ENCODE measurements at regions not wholly inside any gene's neighbourhood (a gene's known extent, or its start where the extent isn't known, plus 50 kb on each side); places are given as distances from the start of the nearest gene placed in this dataset.

DNA sequence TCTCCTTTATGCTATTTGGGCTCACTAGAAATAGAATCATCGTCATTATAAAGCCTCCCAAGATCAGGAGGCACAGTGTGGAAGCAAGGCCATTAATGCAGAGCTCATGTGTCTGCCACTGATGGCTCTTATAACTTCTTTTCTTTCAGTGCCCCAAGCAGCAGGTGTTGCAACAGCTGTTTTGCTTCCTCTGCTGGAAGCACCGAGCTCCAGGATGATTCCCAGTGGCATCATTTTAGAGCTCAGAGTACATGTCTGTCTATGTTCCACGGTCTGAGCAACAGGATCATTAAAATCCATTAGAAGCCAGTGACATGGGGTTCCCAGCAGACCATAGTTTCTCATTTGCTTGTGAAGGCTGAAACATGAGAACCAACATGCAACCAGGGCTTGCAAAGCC, 803.0 kb upstream of the FAT3 start:
- no peak for DNase-seq

DNA sequence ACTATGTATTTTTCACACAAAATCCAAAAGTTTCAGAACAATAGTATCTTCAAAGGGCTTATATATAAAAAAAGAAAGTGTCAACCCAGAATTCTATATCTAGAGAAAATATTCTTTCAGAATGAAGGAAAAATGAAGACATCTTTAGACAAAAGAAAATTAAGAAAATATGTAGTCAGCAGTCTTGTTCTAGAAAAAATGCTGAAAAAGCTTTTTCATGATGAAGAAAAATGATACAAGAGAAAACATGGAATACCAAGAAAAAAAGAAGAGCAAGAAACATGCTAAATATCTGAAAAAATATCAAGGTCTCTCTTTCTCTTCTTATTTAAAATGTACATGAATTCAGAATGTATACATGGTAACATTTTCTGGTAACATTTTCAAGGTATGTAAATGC, 816.8 kb upstream of the FAT3 start:
- DNase-seq: no peak

DNA sequence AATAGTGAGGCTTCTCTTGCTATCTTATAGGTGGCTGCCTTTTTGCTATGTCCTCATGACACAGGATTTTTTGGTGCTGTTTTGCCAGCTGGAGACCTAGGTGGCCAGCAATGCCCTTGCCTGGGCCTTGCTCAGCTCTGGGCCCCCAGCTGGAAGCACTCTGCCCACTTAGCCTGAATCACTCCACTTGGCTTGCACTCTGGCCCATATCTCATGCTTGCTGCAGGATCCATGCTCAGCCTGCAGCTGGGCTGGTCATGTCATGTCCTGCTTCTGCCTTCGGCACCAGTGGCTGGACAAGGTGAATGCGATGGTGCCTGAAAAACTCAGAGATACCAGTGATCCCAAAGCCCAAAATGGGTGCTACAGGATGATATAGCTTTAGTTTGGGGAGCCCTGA, 818.6 kb upstream of the FAT3 start:
- DNase-seq: no peak

DNA sequence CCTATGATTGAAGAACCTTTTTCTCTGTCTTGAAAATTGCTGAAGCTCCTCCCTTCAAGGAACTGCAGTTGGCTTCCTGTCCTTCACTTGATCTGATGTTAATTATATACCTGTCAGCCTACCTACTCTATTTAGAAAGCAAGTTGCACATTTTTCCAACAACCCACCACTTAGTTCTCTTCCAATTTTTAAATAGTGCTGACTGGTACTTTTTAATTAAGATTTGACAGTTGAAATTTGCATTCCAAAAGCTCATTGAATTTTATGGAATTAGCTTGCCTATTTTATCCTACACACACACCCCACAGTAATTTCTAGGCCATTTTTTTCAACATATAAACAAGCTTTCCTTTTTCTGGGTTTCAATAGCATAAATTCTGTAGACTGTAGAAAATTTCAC, 820.3 kb upstream of the FAT3 start:
- no peak for DNase-seq

DNA sequence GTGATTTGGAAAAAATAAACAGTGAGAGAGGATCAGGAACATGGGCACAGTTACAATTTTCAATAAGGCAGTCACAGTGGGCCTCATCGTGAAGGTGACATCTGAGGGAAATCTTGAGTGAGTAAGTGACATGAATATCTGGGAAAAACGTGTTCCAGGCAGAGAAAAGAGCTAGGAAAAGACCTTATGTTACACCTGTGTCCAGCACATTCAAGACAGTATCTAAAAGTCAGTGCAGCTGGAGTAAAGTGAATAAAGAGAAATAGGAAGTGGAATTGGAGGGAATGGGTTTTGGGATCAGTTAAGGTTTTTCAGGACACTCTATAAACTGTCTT, 827.5 kb upstream of the FAT3 start:
- DNase-seq: no peak

DNA sequence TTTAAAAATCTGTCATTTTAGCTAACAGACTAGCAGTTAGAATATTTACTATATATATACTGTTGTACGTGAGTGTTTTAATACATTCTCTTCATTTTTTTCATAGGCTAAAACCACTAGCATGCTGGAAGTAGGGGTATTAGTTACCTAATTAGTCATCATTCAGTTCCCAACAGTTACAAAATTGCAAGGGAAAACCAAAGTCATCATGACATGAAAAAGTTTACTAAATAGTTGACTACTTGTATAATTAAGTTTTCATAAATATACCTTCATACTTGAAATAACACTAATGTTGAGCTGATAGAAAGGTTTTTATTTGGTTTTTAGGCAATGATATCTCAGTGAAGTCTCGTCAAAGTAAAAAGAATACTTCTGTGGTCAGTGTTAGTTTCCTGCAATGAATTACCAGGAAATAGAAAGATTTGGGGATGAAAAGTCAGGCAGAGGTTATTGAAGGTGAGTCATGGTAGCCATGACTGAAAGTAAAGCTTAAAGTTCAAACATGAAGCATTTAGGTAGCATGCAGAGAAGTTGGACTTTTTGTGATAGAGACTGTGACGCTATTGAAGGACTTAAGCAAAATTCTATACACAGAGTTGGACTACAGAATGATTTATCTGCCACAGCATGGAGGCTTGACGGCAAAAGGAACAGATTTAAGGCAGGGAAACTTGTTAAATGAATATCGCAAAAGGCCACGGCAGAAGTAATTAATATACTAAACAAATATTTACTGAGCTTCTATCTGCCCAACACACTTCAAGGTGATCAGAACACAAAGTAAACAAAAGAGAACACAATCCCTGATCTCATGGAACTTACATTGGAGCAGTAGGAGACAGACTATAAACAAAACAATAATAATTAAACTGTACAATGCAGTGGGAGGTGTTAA, 828.1 kb upstream of the FAT3 start:
- no peak for DNase-seq

DNA sequence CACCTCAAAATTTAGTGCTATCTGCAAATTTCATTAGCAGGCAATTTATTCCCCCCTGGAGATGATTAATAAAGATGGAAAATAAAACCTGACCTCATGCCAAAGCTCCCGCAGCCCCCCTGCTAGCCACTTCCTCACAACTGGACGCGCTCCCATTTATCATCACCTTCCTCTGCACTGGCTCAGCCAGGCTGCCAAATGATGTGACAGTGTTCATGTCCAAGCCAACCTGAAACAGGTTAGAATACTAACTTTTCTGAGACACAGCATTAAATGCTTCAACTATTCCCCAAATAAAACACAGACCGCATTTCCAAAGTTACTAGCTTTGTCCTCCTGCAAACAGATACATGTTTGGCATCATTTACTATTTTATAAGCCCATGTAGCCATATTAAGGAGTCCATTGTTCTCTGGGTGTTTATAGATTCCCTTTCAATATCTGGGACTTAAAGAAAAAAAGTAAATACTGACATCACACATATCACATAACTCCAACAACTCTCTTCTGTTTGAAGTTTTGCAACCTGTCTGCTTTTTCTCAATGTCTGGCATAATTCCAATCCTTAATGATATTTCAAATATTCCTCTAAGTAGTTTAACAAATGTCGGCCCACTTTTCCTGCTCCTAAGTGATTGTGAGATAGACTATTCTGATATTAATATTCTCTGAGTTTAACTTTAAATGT, 829.7 kb upstream of the FAT3 start:
- no peak for DNase-seq

DNA sequence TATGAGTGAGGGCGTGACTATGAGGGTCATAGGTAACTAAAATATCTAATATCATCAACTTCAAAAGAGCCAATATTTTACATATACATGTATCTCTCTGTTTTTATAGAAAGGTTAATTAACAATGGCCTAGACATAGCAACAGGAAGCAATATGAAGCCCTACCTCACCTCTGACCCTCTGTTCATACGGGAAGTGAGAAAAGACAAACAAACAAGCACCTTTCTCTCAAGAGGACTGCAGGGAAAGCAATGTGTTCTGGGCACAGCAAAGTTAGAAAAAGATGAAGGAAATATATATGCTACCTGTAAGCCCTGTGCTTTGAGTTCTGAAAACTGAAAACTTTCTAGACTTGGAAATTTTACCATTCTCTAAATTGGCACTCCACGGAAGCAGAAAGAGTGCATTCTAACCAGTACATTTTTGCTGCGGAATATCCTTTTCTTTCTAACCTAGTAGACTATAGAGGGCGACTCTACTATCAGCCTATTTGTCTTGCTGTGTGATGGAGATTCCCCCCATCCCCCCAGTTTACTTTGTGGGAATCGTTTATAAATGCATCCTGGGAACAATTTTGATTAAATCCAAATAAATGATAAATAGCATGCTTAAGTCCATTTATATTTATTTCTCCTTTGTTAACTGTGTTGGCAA, 830.4 kb upstream of the FAT3 start:
- no peak for DNase-seq

DNA sequence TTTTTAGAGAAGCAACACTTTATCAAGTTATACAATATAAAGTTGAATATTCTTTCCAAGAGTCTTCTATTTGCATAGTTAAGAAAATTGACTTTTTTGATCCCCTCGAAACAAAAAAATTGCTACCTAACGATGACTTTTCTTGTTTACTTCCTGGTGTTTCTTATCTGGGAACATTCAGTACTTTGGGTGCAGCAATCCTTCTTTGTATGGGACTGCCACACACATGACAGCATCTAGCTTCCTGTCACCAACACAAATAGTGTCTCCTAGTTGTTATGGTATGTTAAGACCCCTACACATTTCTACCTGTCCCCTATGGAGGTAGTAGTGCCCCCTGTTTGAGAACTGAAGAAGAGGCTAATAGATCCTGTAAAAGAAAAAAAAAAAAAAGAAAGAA, 841.7 kb upstream of the FAT3 start:
- DNase-seq: no peak

DNA sequence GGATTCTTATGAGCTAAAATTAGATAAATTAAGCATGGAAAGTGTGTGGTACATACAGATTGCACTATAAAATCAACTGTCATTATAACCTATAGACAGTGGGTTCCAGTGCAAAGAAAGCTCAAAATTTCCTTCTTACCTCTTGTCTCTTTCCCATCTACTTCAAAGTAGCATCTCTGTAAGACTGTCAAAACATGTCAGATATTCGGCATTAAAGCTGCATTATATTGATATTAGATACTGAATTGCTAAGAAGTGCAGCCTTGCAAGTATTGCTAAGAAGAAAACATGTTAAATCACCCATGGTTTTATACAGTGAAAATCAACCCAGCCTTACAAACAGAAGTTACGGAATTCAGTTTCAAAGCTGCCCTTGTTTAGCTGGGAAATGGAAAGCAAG, 849.8 kb upstream of the FAT3 start:
- no peak for DNase-seq

DNA sequence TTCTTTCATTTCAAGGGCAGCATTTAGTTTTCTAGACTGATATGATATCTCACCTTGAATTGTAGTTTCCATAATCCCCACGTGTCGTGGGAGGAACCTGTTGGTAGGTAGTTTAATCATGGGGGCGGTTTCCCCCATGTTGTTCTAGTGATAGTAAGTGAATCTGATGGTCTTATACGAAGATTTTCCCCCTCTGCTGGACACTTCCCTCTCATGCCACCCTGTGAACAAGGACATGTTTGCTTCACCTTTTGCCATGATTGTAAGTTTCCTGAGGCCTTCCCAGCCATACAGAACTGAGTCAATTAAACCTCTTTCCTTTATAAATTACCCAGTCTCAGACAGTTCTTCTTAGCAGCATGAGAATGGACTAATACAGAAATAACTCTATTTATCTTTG, 851.1 kb upstream of the FAT3 start:
- no peak for DNase-seq

DNA sequence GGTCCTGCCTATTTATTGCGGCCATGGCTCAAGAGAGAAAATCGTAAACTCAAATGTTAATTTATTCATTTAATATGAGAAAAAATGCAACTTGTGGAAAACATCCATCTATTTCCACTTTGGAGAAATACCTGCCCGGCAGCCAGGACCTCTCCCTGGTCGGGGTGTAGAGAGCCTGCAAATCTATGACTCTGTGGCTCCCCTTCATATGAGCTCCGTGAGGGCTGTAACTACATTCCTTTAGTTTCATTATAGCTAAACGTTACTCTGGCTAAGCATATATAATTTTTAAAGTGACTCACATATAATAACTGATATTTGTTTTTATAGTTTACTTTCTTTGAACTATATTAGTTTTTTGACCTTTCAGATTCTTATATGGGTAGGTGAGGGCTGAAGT, 857.8 kb upstream of the FAT3 start:
- no peak for DNase-seq

DNA sequence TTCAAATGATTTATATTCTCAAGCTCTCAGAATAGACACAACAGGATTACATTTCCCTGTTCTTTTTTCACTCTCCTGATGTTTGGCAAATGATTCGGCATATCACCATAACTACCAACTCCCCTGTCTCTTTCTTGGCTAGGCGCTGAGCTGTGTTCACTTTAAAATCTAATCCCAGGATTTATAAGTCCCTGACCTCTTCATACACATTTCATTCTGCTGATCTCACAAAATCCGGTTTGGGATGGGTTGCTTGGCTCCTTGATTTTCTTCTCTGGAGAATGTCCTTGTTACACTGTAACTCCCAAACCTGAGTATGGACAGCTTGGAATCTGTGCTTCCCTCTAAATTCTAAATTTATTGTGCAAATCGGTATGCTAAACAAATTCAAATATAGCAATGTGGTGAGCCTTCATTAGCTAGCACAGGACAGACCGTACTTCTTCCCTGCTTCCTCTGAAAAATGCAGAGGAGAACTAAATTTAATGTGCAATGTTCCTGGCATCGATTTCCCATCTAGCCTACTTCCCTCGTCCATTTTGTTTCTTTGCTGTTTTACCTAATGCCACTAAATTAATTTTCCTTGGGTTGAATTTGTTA, 858.5 kb upstream of the FAT3 start:
- DNase-seq: no peak

DNA sequence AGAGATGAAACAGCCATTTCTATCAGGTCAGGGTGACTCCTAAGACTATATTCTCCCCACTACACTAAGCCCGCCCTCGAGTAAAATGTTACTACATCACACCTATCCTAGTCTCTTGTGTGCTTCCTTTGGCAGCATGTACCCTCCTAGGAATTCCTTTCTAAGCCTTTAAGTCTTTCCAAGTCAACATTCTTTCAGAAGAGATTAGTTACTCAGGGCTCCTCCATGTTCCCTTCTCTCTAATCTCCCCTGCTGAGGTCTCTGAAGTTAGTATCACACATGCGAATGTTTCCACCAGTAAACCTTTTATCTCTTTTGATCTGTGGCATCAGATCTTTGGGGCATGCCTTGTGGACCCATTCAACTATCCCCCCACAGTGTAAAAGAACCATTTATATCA, 873.7 kb upstream of the FAT3 start:
- no peak for DNase-seq

DNA sequence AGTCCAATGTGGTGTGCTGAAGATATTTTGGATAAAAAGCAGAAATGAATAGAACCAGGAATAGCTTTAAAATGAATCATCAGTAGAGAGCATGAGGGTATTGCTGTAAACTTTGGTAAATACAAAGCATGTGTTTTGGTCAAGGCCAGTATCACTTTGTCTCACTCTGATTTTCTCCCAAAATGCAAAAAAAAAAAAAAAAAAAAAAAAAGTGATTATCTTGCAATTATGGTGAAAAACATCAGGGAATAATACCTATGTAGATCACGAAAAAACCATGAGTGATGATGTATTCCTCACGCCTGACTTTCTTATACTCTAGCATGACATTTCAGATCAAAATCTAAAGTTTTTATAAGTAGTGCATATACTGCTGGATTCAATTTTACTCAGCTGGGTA, 897.9 kb upstream of the FAT3 start:
- no peak for DNase-seq

DNA sequence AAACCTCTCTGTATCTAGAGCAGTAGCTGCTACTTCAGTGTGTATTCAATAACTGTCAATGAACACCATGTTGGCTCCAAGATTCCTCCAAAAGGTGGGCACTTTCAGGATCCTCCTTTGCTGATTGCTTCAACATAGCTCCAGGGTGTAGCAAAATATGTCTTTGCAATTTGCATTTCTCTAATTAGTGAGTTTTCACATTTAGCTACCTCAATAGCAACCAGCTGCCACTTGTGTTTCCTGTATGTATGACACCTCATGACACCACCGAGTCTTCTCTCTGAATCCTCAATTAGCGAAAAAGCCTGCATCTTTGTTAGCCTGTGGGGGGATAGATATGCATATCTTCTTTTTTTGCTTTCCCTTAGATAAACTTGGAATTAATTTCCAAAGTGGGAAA, 898.3 kb upstream of the FAT3 start:
- no peak for DNase-seq

DNA sequence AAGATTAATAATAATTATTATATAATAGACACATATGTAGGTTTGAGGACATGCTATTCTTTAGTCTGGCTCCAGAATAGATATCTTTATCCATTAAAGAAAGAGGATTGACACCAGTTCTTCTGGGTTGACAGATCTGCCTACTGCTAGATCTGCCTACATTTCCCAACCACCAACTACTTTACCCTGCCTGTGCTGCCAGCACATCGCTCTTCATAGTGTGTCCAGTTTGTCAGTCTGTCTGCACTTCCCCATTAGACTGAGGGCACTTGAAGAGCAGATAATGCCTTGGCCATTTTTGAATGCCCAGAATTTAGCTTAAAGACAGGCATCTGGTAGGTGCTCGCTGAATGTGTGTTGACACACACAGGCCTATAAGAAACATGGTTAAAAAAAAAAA, 910.1 kb upstream of the FAT3 start:
- DNase-seq: no peak

DNA sequence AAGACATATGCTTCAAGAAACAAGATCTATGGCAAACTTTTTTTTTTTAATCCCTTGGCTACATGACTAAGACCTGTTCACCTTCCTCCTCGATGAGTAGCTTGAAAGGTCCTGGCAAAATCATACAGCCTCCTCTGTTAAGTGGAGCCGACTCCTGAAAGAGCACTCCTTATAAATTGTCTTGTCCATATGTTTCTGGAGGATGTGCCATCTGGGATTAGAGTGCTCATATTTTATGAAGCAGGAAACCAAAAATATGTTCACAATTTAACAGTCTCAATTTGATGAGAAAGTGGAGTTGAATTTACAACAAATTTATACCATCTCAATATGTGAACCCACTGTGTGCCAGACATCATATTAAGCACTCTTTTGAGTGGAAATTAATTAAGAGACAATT, 912.1 kb upstream of the FAT3 start:
- no peak for DNase-seq

DNA sequence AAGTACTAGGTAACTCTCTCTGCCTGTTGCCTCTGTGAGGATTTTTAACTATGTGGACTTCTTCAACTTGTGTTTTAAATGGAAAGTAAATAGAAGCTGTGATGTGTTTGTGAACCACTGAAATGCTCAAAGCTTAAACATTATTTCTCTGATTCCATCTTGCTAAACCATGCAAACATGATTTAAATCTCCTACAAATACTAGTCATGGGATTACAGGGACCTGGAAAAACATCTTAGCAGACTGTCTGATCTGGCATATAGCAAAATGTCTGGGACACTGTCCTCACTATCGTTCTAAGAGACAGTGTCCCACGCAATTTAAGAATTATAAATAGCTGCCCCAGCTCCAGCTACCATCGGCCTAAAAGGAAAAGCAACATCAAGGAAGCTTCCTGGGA, 914.5 kb upstream of the FAT3 start:
- no peak for DNase-seq

DNA sequence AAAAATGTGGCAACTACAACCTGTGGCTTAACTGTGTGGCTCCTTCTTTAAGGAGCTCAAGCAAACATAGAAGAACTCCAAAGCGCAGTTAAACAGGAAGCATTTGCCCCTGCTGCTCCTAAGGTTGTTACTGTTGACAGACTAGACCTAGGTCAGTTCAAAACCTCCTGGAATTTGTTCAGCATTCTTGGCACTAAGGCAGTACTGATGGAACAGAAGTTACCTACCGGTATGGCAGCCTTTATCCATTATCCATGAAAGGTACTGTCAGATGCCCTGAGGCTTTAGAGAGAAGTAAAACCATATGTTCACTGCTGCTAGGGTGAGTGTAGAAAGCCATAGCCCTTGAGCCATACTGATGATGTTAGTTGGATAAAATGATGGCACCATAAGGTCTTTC, 916.5 kb upstream of the FAT3 start:
- no peak for DNase-seq

DNA sequence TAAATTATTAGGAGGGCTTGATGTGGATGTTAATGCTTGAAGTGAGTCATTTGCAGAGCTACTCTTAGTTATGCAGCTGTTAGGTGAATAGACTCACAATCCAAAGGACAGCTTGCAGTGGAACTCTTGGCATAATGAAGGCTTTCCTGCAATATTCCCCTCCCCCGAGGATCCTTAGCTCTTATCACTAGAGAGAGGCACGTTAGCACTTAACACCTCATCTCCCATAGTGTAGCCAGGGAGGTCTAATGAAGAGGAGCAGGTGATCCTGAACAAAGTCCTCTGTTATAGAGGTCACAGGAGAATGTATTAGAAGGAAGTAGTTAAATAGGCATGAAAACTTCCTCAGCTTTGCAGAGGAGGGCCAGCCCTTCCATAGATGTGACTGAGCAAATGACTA, 919.2 kb upstream of the FAT3 start:
- no peak for DNase-seq

DNA sequence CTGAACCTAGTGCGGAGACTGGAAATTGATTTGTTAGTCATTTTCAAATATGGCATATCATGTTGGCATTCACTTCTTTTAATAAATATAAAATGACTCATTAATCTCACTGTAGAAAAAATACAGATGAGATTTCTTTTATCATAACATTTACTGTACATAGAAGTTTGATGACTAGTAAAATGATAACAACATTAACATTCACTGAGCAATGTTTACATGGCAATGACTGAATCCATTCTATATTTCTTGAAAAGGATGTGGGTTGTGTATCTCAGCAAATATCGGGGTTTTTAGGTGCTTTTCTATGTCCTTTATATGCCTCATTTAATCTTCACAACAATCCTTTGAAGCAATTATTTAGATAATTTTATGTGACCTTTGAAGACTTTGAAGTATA, 920.9 kb upstream of the FAT3 start:
- DNase-seq: no peak

DNA sequence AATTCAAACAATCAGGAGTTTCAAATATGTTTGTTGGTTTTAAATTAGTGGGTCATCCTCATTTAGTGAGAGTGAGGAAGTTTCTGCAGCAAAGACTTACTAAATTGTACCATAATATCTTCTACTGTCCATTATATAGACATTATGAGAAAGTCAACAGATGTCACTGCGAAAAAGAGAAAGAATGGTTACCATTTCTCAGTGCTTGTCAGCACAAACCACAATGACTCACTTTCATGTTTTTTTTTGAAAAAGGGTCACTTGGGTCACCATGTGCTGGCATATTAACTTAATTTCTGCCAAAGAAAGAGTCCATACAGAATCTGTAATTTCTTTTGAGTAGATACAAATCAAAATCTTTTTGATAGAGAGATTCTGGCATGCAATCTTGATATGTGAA, 924.6 kb upstream of the FAT3 start:
- DNase-seq: no peak

DNA sequence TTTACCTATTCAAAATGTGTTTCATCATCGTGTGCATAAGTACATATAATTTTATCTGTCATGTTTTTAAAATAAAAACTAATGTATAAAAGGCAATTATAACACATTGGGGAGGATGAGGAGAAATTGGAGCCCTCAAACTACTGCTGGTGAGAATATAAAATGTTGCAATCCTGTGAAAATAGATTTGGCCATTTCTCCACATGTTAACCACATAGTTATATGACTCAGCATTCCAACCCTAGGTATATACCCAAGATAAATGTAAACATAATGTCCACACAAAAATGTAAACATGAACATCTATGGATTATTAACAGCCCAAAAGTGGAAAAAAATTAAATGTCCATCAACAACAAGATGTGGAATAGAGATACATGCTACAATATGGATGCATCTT, 928.0 kb upstream of the FAT3 start:
- no peak for DNase-seq
